Lower lobe of right lung (tissue), 2 donors: ENCODE measurements at regions not wholly inside any gene's neighbourhood (a gene's known extent, or its start where the extent isn't known, plus 50 kb on each side); places are given as distances from the start of the nearest gene placed in this dataset.
A peak's percentile ranks its signal among the peaks of the same experiment; 100 is the strongest.

Source experiments
- ATAC-seq, 2 donors: fragments of 200-7000 bp; cut with Tn5 transposase; one replicate each; pipeline ENCODE4 v1.9.1; 2020 to 2022; ENCODE audit warnings: mild to moderate bottlenecking in 2 of 2, moderate library complexity in 2 of 2
- DNase-seq: peaks from one replicate; pipeline ENCODE4 v3.0.0-alpha.2; 2020
- H3K27ac ChIP-seq: fragments of 200-600 bp; one replicate; pipeline ENCODE4 v1.8.0; 2022
- H3K27me3 ChIP-seq: fragments of 200-600 bp; one replicate; pipeline ENCODE4 v1.8.0; 2022; ENCODE audit warnings: low read depth
- H3K36me3 ChIP-seq: fragments of 200-600 bp; one replicate; pipeline ENCODE4 v1.8.0; 2022; ENCODE audit warnings: mild to moderate bottlenecking
- H3K4me1 ChIP-seq: fragments of 200-600 bp; one replicate; pipeline ENCODE4 v1.8.0; 2022
- H3K4me3 ChIP-seq: fragments of 200-600 bp; one replicate; pipeline ENCODE4 v1.8.0; 2022; ENCODE audit warnings: mild to moderate bottlenecking
- H3K9me3 ChIP-seq: fragments of 200-600 bp; one replicate; pipeline ENCODE4 v1.8.0; 2022
- CTCF ChIP-seq: fragments of 200-600 bp; IDR thresholded peaks from one replicate; pipeline ENCODE4 v1.8.0; 2022; ENCODE audit warnings: antibody characterized with exemption, mild to moderate bottlenecking
- intact Hi-C: fragments of 100-400 bp; cut with DNase I; formaldehyde crosslinking; loops from one replicate; pipeline ENCODE4 v1.11.0; 2022
- donor health status: DM: no; HTN: yes; CAD: no; lungs with severe emphysema.

GRCh38 chr20:9912290-9912689 is 73.4 kb upstream of the PAK5 start:
- no peaks in the 10 kb centered on the region for H3K27me3 ChIP-seq
- no peaks in the 10 kb centered on the region for H3K9me3 ChIP-seq
- DNase-seq = no peak
- intact Hi-C loops = no loop called here
- H3K36me3 ChIP-seq = no peaks in the 10 kb centered on the region
- no peak overlapping the region for H3K27ac ChIP-seq
- ATAC-seq = no peak
- H3K4me3 ChIP-seq = no peak overlapping the region
- TF ChIP-seq CTCF = no peak
- H3K4me1 ChIP-seq = no peaks in the 10 kb centered on the region

GRCh38 chr20:9911519-9911918 is 72.6 kb upstream of the PAK5 start:
- intact Hi-C loops = no loop called here
- H3K27ac ChIP-seq = no peak overlapping the region
- TF ChIP-seq CTCF = no peak
- H3K4me1 ChIP-seq = no peaks in the 10 kb centered on the region
- DNase-seq = no peak
- H3K27me3 ChIP-seq = no peaks in the 10 kb centered on the region
- H3K4me3 ChIP-seq = no peak overlapping the region
- no peaks in the 10 kb centered on the region for H3K36me3 ChIP-seq
- ATAC-seq = peak; percentile 64 to 84
- no peaks in the 10 kb centered on the region for H3K9me3 ChIP-seq

- Histone ChIP-seq H3K27me3 (no peaks in the 10 kb centered on the region), H3K4me3 (no peak overlapping the region), H3K36me3 (no peaks in the 10 kb centered on the region), H3K9me3 (no peaks in the 10 kb centered on the region), H3K27ac (no peak overlapping the region), H3K4me1 (no peaks in the 10 kb centered on the region)
- TF ChIP-seq CTCF = no peak
- intact Hi-C loops = no loop called here
- ATAC-seq (no peak), DNase-seq (no peak)
Observed at GRCh38 chr20:9909167-9909566, 70.3 kb upstream of the PAK5 start.

GRCh38 chr20:9903048-9903655 is 64.3 kb upstream of the PAK5 start:
- no peaks in the 10 kb centered on the region for H3K36me3 ChIP-seq

GRCh38 chr20:9889270-9889981 is 50.5 kb upstream of the PAK5 start:
- no peaks in the 10 kb centered on the region for H3K9me3 ChIP-seq
- intact Hi-C loops = no loop called here
- no peak for TF ChIP-seq CTCF
- no peaks in the 10 kb centered on the region for H3K36me3 ChIP-seq
- no peaks in the 10 kb centered on the region for H3K27me3 ChIP-seq
- H3K4me3 ChIP-seq = no peak overlapping the region
- H3K4me1 ChIP-seq = no peaks in the 10 kb centered on the region
- DNase-seq (no peak), ATAC-seq (no peak)
- H3K27ac ChIP-seq = no peak overlapping the region

More at GRCh38 chr20:9903048-9903655, 64.3 kb upstream of the PAK5 start:
- Histone ChIP-seq H3K27ac (no peak overlapping the region), H3K27me3 (no peaks in the 10 kb centered on the region), H3K9me3 (no peaks in the 10 kb centered on the region), H3K4me1 (no peaks in the 10 kb centered on the region), H3K4me3 (no peak overlapping the region)
- DNase-seq (no peak), ATAC-seq (no peak)
- intact Hi-C loops = no loop called here
- peak; percentile 36 for TF ChIP-seq CTCF
